Right ventricle myocardium superior (tissue), 1 donor: ENCODE measurements at regions not wholly inside any gene's neighbourhood (a gene's known extent, or its start where the extent isn't known, plus 50 kb on each side); places are given as distances from the start of the nearest gene placed in this dataset.
"Not testable (repeated sequence)": the region's sequence is repeated elsewhere in the genome, so short reads cannot be mapped to it uniquely, and the experiment has no call there.

Source experiments
- ATAC-seq: fragments of 200-7000 bp; cut with Tn5 transposase; one replicate; pipeline ENCODE4 v1.9.1; 2020; ENCODE audit warnings: mild to moderate bottlenecking; ENCODE audit not compliant: poor library complexity
- DNase-seq: peaks from one replicate; pipeline ENCODE4 v3.0.0-alpha.2; 2020
- intact Hi-C: fragments of 100-400 bp; cut with DNase I; formaldehyde crosslinking; loops from one replicate; pipeline ENCODE4 v1.11.2; 2022
- donor health status: DM: no; HTN: yes; CAD: no; lungs with severe emphysema.

- intact Hi-C loops = no loop called here
- ATAC-seq (no peak), DNase-seq (no peak)
These were observed 50.8 kb upstream of the CPOX start for GRCh38 chr3:98644168-98644567.

GRCh38 chr3:98645039-98645438 lies 51.6 kb upstream of the CPOX start:
- intact Hi-C loops = no loop called here
- no peak for DNase-seq
- no peak for ATAC-seq

- intact Hi-C loops = no loop called here
- no peak for ATAC-seq
These were observed 53.3 kb upstream of the CPOX start for GRCh38 chr3:98646680-98647079.

GRCh38 chr3:98647197-98647596 lies 53.8 kb upstream of the CPOX start:
- intact Hi-C loops = no loop called here
- no peak for DNase-seq
- ATAC-seq = no peak

More at GRCh38 chr3:98646680-98647079, 53.3 kb upstream of the CPOX start:
- DNase-seq = no peak

DNA sequence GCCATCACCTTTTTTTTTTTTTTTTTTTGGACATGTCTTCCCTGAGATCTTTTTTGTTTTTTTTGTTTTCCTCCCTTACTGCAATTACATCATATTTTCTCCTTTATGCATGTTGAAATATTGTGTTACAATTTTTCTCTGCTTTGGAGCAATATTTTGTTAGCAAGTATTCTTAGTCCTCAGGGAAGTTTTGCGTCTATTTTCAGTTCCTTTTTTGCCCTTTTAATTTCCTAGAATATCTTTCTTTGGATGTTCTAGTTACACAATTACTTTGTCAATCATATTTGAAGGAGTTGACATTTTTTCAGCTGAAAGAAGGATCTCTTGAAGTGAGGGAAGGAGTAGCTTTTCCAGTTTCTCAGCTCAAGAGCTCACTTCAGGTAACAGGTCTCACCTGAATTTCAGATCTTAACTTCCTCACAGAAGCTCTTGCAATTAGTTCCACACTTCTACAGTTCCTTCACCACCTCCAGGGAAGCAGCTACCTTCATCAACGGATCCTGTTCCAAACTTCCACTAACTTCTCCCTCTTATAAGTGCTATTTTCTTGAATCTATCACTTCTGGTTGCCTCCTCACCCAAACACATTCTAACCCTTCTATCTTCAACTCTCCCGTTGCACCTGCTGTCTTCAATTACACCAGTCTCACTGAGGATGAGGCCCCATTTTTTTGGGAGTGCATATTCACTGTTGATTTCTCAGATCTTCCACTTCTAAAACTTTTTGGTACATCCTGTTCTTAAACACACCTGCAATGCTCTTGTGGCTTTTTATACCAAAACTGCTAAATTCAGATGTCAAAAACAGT lies 57.8 kb upstream of the CPOX start:
- no peak for ATAC-seq
- no peak for DNase-seq
- intact Hi-C loops = no loop called here

- ATAC-seq (no peak), DNase-seq (no peak)
- intact Hi-C loops = no loop called here
These were observed 58.3 kb upstream of the CPOX start for GRCh38 chr3:98651780-98652077.

DNA sequence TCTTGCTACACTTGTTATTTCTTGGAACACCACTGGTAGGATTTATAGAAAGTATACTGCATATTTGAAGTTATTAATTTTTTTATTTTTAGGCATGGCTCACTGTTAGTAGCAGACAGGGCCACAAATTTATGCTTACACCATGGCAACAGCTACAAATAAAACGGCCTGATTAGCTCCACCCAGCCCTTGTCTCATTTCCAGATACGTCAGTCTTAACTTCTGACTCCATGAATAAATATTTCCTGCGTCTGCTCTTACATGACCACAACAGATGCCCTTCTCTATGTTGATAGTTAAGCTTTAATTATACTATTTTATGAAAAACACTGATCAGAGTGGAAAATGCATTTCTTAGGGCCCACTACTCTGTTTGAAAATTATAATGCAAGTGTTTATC lies 62.3 kb upstream of the CPOX start:
- DNase-seq (no peak), ATAC-seq (peak; percentile 58)
- intact Hi-C loops = no loop called here

DNA sequence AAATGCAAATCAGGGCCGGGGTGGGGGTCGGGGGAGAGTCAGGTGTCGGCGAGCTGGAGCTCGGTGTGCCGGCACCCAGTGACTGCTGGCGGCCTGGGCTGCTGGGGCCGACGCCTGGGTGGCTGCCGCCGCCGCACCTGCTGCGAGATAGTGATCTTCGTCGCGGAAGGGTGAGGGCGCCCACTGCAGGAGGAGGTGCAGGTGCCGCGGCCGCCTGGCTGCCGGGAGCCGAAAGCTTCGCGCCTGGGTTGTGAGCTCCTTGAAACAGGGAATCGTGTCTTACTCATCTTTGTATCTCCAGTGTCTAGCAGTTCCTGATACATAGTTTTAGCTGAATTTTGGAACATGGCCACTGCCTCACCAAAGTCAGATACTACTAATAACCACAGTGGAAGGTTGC lies 64.0 kb upstream of the CPOX start:
- ATAC-seq (peak; percentile 57), DNase-seq (peak; percentile 46)
- intact Hi-C loops = no loop called here

DNA sequence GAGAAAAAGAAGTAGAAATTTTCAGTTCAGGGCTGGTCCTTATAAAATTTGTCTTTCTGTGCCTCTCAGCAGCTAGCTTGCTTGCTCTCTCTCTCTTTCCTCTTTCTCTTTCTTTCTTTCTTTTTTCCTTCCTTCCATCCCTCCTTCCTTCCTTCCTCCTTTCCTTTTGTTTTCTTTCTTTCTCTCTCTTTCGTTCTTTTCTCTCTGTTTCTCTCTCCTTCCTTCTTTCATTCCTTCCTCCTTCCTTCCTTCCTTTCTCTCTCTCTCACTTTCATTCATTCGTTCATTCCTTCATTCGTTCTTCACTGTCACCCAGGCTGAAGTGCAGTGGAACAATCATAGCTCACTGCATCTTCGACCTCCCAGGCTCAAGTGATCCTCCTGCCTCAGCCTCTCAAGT lies 69.3 kb upstream of the CPOX start:
- no peak for ATAC-seq
- intact Hi-C loops = no loop called here
- DNase-seq = no peak

GRCh38 chr3:98670020-98670419 lies 76.6 kb upstream of the CPOX start:
- intact Hi-C loops = no loop called here
- DNase-seq (no peak), ATAC-seq (no peak)

GRCh38 chr3:98679986-98680385 lies 83.2 kb upstream of the ST3GAL6 start:
- ATAC-seq = no peak
- intact Hi-C loops = no loop called here

DNA sequence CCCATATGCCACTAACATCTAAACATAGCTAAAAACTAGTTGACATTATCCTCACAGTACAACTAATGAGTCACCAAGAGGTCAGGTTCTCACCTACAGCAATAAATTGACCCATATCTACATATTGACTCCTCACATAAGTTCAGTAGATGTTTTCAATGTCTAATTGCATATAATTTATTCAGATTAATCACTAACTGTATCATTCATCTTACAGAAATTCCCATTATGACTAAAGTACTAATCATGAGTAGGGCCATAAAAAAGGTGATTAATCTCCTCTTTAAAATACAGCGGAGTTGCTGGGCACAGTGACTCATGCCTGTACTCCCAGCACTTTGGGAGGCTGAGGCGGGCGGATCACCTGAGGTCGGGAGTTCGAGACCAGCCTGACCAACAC lies 82.4 kb upstream of the ST3GAL6 start:
- intact Hi-C loops = no loop called here
- DNase-seq (no peak), ATAC-seq (no peak)

More at GRCh38 chr3:98679986-98680385, 83.2 kb upstream of the ST3GAL6 start:
- no peak for DNase-seq

GRCh38 chr3:98681486-98681885 lies 81.7 kb upstream of the ST3GAL6 start:
- ATAC-seq = no peak
- intact Hi-C loops = no loop called here

GRCh38 chr3:98682391-98682790 lies 80.7 kb upstream of the ST3GAL6 start:
- ATAC-seq, DNase-seq, intact Hi-C loops: not testable (repeated sequence)

More at GRCh38 chr3:98681486-98681885, 81.7 kb upstream of the ST3GAL6 start:
- no peak for DNase-seq

GRCh38 chr3:98688363-98688762 lies 74.8 kb upstream of the ST3GAL6 start:
- ATAC-seq (no peak), DNase-seq (no peak)
- intact Hi-C loops = no loop called here

DNA sequence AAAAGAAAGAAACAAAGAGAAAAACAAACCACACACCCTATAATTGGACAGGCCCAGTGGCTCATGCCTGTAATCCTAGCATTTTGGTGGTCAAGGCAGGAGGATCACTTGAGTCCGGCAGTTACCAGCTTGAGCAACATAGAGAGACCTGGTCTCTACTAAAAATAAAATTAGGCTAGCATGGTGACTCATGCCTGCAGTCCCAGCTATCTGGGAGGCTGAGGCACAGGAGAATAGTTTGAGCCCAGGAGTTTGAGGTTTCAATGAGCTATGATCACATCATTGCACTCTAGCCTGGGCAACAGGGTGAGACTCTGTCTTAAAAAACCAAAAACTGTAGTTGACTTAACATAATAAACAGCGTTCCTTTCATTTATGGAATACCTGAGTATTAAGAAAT lies 72.3 kb upstream of the ST3GAL6 start:
- ATAC-seq = no peak
- intact Hi-C loops = no loop called here
- DNase-seq = no peak

- intact Hi-C loops = no loop called here
- DNase-seq = no peak
- ATAC-seq = peak; percentile 89
These were observed 71.2 kb upstream of the ST3GAL6 start for GRCh38 chr3:98691897-98692296.

GRCh38 chr3:98692787-98693473 lies 70.2 kb upstream of the ST3GAL6 start:
- no peak for DNase-seq
- peak; percentile 93 for ATAC-seq
- intact Hi-C loops = no loop called here

GRCh38 chr3:98695796-98696195 lies 67.3 kb upstream of the ST3GAL6 start:
- ATAC-seq (no peak), DNase-seq (no peak)
- intact Hi-C loops = no loop called here

DNA sequence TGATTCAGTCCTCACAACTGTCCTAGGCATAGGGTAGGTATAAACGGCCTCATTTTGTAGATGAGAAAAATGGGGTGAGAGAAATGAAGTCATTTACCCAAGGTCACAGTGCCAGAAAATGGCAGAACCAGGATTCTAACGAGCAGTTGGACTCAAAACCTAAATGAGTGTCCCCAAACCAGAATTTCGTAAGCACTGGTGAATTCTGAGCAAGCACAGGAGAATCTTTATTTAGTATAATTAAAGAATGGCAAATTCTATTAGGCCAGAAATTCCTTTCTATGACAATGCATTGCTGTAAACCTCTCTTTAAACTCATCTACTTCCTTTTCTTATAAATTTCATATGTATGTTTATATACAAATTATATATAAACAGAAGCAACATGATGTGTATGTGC lies 66.8 kb upstream of the ST3GAL6 start:
- intact Hi-C loops = not testable (repeated sequence)

More for the DNA sequence above, 66.8 kb upstream of the ST3GAL6 start:
- not testable (repeated sequence) for ATAC-seq, DNase-seq
